Ascending aorta (tissue), 2 donors: ENCODE measurements at regions not wholly inside any gene's neighbourhood (a gene's known extent, or its start where the extent isn't known, plus 50 kb on each side); places are given as distances from the start of the nearest gene placed in this dataset.

Experiments used
- DNase-seq, 2 donors: peaks; one replicate each; pipeline ENCODE4 v3.0.0-alpha.2; 2019; ENCODE audit warnings: low spot score in 2 of 2
- H3K27ac ChIP-seq, 2 donors: fragments of 200-600 bp; sonication (generic); one replicate each; pipeline ENCODE4 v1.5.1; 2016 to 2017; ENCODE audit warnings: mild to moderate bottlenecking in 1 of 2
- H3K27me3 ChIP-seq: fragments of 200-600 bp; sonication (generic); one replicate; pipeline ENCODE4 v1.5.1; 2017
- H3K36me3 ChIP-seq, 2 donors: fragments of 200-600 bp; sonication (generic); one replicate each; pipeline ENCODE4 v1.5.1; 2016
- H3K4me1 ChIP-seq, 2 donors: fragments of 200-600 bp; sonication (generic); one replicate each; pipeline ENCODE4 v1.5.1; 2016 to 2017; ENCODE audit warnings: mild to moderate bottlenecking in 1 of 2
- H3K4me3 ChIP-seq, 2 donors: fragments of 200-600 bp; sonication (generic); one replicate each; pipeline ENCODE4 v1.5.1; 2016 to 2017; ENCODE audit warnings: mild to moderate bottlenecking in 1 of 2
- H3K9me3 ChIP-seq, 2 donors: fragments of 200-600 bp; sonication (generic); one replicate each; pipeline ENCODE4 v1.5.1; 2016
- intact Hi-C: fragments of 100-400 bp; cut with DNase I; formaldehyde crosslinking; loops from one replicate; pipeline ENCODE4 v1.15.1; 2023
- TF ChIP-seq, protein P1 (sequence below), 3 experiments: fragments of 200-600 bp in 2 of 3; fragments of 450-650 bp in 1 of 3; sonication (generic) in 2 of 3; IDR thresholded peaks; one replicate each; pipeline ENCODE4 v1.5.1; 2016 to 2019; ENCODE audit warnings: antibody characterized with exemption in 3 of 3, mild to moderate bottlenecking in 1 of 3, moderate library complexity in 1 of 3

DNA sequence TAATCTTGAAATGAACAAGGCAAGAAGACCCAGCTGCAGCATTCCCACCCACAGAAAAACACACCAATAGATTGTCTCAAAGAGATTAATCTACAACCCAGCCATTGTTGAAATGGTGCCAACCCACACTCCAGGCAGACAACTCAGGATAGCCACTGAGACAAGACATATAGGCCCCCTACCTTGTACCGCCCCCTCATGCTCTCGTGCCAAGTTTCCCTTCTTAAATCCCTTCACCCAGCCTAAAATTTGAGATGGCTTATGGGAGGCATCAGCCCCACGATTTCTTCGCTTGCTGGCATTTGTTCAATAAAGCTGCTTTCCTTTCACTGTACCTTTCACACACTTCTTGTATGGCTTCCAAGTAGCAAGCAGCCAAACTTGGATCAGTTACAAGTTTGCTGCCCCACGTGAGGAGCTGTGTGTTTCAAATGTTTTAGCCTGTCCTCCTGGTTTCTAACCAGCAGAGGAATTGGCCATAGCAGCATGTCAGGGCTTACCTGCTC, 1754.1 kb downstream of the C4orf33 start:
- Histone ChIP-seq H3K4me1 (no peaks in the 10 kb centered on the region), H3K36me3 (no peaks in the 10 kb centered on the region), H3K27ac (no peak overlapping the region), H3K4me3 (no peak overlapping the region), H3K9me3 (no peaks in the 10 kb centered on the region), H3K27me3 (no peaks in the 10 kb centered on the region)
- DNase-seq: no peak
- intact Hi-C loops: no loop called here
- TF ChIP-seq, protein P1, sequence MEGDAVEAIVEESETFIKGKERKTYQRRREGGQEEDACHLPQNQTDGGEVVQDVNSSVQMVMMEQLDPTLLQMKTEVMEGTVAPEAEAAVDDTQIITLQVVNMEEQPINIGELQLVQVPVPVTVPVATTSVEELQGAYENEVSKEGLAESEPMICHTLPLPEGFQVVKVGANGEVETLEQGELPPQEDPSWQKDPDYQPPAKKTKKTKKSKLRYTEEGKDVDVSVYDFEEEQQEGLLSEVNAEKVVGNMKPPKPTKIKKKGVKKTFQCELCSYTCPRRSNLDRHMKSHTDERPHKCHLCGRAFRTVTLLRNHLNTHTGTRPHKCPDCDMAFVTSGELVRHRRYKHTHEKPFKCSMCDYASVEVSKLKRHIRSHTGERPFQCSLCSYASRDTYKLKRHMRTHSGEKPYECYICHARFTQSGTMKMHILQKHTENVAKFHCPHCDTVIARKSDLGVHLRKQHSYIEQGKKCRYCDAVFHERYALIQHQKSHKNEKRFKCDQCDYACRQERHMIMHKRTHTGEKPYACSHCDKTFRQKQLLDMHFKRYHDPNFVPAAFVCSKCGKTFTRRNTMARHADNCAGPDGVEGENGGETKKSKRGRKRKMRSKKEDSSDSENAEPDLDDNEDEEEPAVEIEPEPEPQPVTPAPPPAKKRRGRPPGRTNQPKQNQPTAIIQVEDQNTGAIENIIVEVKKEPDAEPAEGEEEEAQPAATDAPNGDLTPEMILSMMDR (IDR thresholded peaks at IDR 0.05): no peak

DNA sequence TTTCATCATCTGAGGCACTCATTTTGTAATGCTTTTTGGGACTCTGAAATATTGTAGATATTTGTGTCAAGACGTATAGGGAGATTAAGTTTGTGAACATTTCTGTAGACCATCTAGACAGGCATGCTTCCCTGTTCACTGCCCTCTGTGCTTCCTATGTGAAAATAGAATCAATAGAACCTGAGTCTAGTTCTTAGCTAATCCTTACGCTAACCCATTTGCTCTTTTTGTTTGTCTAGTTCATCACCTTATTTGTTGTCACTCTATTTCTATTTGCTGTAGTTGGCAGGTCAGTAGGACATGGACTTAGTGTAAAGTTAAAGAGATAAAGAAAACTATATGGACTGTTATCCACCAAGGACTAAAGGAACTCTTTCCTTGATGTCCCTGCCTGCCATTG, 1755.2 kb downstream of the C4orf33 start:
- H3K4me3 ChIP-seq: no peak overlapping the region
- no peaks in the 10 kb centered on the region for H3K9me3 ChIP-seq
- DNase-seq: no peak
- TF ChIP-seq, protein P1 (IDR thresholded peaks at IDR 0.05): no peak
- intact Hi-C loops: no loop called here
- H3K4me1 ChIP-seq: no peaks in the 10 kb centered on the region
- no peak overlapping the region for H3K27ac ChIP-seq
- no peaks in the 10 kb centered on the region for H3K36me3 ChIP-seq
- no peaks in the 10 kb centered on the region for H3K27me3 ChIP-seq

DNA sequence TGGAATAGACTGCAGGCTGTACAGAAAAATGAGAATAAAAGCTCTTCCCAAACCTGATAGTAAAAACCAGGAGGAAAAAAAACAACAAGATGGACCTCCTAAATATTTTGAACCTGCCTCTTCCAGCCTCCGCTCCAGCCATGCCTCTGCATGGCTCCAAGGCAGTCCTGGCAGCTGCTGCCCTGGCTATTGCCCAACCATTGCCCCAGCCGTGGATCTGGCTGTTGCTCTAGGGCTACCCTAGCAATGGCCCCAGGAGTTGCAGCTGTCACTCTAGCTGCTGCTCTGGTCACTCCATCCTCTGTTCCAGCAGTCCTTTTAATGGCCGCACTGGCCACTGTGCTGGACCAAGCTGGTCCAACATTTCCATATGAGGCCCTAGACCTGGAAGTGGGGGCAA, 1756.0 kb downstream of the C4orf33 start:
- Histone ChIP-seq H3K4me3 (no peak overlapping the region), H3K27me3 (no peaks in the 10 kb centered on the region), H3K4me1 (no peaks in the 10 kb centered on the region), H3K36me3 (no peaks in the 10 kb centered on the region), H3K9me3 (no peaks in the 10 kb centered on the region), H3K27ac (no peak overlapping the region)
- TF ChIP-seq, protein P1 (IDR thresholded peaks at IDR 0.05): no peak
- no peak for DNase-seq
- intact Hi-C loops: no loop called here

DNA sequence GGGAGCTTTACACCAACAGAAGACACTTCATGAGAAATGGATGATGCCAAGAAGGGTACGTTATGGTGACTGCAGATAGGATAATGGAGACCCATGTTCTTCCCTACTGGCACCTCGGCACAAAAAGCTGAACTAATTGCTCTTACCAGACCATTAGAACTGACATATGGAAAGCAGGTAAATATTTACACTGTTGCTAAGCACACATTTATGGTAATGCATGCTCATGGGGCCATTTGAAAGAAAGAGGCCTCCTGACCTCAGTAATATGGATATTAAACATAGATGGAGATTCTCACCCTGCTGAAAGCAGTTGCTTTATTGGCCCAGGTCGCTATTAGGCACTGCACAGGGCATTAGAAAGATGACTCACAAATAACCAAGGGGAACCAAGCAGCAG, 1759.6 kb downstream of the C4orf33 start:
- TF ChIP-seq, protein P1 (IDR thresholded peaks at IDR 0.05): no peak
- Histone ChIP-seq H3K27me3 (no peaks in the 10 kb centered on the region), H3K4me3 (no peak overlapping the region), H3K9me3 (no peaks in the 10 kb centered on the region), H3K4me1 (no peaks in the 10 kb centered on the region), H3K27ac (no peak overlapping the region), H3K36me3 (no peaks in the 10 kb centered on the region)
- no peak for DNase-seq
- intact Hi-C loops: no loop called here

DNA sequence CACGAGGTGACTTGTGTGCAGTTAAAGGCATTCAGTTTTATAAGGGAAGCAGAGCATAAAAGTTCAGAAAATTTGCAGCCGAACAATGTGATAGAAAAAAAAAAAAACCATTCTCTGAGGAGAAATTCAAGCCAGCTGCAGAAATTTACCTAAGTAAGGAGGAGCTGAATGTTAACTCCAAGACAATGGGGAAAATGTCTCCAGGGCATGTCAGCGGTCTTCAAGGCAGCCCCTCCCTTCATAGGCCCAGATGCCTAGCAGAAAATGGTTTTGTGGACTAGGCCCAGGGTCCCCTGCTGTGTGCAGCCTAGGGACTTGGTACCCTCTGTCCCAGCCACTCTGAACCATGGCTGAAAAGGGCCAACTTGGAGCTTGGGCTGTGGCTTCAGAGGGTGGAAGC, 1764.0 kb downstream of the C4orf33 start:
- Histone ChIP-seq H3K27ac (no peak overlapping the region), H3K36me3 (no peaks in the 10 kb centered on the region), H3K4me3 (no peak overlapping the region), H3K9me3 (no peaks in the 10 kb centered on the region), H3K27me3 (no peaks in the 10 kb centered on the region), H3K4me1 (no peaks in the 10 kb centered on the region)
- DNase-seq: no peak
- TF ChIP-seq, protein P1 (IDR thresholded peaks at IDR 0.05): no peak
- intact Hi-C loops: no loop called here

DNA sequence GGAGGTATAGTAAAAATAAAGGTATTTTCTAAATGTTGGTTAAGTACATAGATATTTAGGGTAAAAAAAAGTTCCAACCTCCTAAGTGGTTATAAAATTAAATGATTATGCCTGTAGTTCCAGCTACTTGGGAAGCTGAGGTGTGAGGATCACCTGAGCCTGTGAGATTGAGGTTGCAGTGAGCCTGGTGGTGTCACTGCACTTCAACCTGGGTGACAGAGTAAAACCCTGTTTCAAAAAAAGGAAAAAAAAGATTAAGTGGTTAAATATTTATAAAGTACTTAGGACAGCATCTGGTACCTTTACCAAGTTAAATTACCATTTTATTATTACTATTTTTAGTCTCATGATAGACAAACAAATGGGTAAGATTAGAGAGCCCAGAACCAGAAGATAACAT, 1801.0 kb downstream of the C4orf33 start:
- no peak overlapping the region for H3K27ac ChIP-seq
- no peaks in the 10 kb centered on the region for H3K36me3 ChIP-seq
- H3K4me3 ChIP-seq: no peak overlapping the region
- H3K4me1 ChIP-seq: no peaks in the 10 kb centered on the region
- TF ChIP-seq, protein P1 (IDR thresholded peaks at IDR 0.05): no peak
- no peak for DNase-seq
- H3K27me3 ChIP-seq: no peaks in the 10 kb centered on the region
- intact Hi-C loops: no loop called here
- no peaks in the 10 kb centered on the region for H3K9me3 ChIP-seq
